ENCODE measurements at regions not wholly inside any gene's neighbourhood (a gene's known extent, or its start where the extent isn't known, plus 50 kb on each side); places are given as distances from the start of the nearest gene placed in this dataset.

- Histone ChIP-seq H3K4me1 (ENCODE audit: control insufficient read depth in 1 of 2, insufficient read depth in 2 of 2, low read length in 2 of 2) (no peaks in the 10 kb centered on the region), H3K4me2 (replicated peaks; ENCODE audit: extremely low read depth, low read length, poor library complexity, severe bottlenecking) (no peak overlapping the region), H4K20me1 (ENCODE audit: insufficient read depth, low read length) (no peaks in the 10 kb centered on the region), H3K36me3 (replicated peaks in 1 of 2; ENCODE audit: control insufficient read depth in 1 of 2, insufficient read depth in 2 of 2, low read length in 2 of 2) (no peaks in the 10 kb centered on the region), H3K27ac (ENCODE audit: low read depth in 1 of 2, low read length in 2 of 2) (no peak overlapping the region), H3K9ac (ENCODE audit: insufficient read depth, low read length, poor library complexity, severe bottlenecking) (no peak overlapping the region), H3K27me3 (ENCODE audit: control insufficient read depth in 2 of 2, insufficient read depth in 2 of 2, low read length in 2 of 2) (no peaks in the 10 kb centered on the region), H2AFZ (ENCODE audit: insufficient read depth, low read depth, low read length, poor library complexity, severe bottlenecking) (no peak overlapping the region), H3K79me2 (ENCODE audit: insufficient read depth, low read length) (no peaks in the 10 kb centered on the region), H3K4me3 (replicated peaks in 1 of 3; ENCODE audit: low read depth in 2 of 3, low read length in 3 of 3) (no peak overlapping the region), H3K9me3 (replicated peaks in 1 of 2; ENCODE audit: control insufficient read depth in 1 of 2, insufficient read depth in 1 of 2, low read length in 2 of 2) (no peaks in the 10 kb centered on the region)
- Mint-ChIP-seq H3K27me3 (ENCODE audit: low read depth in 3 of 3) (peaks cover 2 to 8% (median 7%) of the 10 kb centered on the region in 3 donors), H3K36me3 (no peaks in the 10 kb centered on the region), H3K4me3 (no peak overlapping the region), H3K9me3 (peaks cover 0 to 4% (median under 1%) of the 10 kb centered on the region in 7 donors), H3K27ac (no peak overlapping the region), H3K4me1 (no peaks in the 10 kb centered on the region)
- WGBS (ENCODE audit: insufficient coverage): 45% methylated on average over 1 of the region's 2 CpGs
- intact Hi-C loops (cut with micrococcal nuclease): no loop called here
- DNase-seq: no peak
- TF ChIP-seq, protein P1, sequence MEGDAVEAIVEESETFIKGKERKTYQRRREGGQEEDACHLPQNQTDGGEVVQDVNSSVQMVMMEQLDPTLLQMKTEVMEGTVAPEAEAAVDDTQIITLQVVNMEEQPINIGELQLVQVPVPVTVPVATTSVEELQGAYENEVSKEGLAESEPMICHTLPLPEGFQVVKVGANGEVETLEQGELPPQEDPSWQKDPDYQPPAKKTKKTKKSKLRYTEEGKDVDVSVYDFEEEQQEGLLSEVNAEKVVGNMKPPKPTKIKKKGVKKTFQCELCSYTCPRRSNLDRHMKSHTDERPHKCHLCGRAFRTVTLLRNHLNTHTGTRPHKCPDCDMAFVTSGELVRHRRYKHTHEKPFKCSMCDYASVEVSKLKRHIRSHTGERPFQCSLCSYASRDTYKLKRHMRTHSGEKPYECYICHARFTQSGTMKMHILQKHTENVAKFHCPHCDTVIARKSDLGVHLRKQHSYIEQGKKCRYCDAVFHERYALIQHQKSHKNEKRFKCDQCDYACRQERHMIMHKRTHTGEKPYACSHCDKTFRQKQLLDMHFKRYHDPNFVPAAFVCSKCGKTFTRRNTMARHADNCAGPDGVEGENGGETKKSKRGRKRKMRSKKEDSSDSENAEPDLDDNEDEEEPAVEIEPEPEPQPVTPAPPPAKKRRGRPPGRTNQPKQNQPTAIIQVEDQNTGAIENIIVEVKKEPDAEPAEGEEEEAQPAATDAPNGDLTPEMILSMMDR (IDR thresholded peaks at IDR 0.05): no peak
Measured at GRCh38 chr1:119291611-119292206, 76.9 kb upstream of the HAO2 start.

DNA sequence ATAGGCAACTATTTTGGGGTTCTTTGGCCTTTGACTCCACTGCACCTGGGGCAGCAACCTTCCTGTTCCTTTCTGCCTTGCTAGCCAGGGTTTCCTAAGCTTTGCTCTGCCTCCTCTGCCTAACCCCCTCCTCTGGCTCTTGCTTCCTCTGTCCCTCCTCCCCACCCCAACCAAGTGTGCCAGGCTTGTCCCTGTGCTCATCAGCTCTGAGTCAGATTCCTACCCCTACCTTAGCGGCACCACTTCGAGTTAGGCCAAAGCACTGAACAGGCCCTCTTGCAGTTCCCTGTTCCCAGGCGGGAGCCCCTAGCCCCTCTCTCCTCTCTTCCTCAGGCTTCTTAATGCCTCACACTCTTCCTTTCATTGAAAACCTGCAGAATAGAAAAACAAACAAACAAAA is 74.8 kb upstream of the HAO2 start:
- no peaks in the 10 kb centered on the region for H3K79me2 ChIP-seq (ENCODE audit: insufficient read depth, low read length)
- no peak overlapping the region for H3K9ac ChIP-seq (ENCODE audit: insufficient read depth, low read length, poor library complexity, severe bottlenecking)
- no peaks in the 10 kb centered on the region for H3K27me3 ChIP-seq (ENCODE audit: control insufficient read depth in 2 of 2, insufficient read depth in 2 of 2, low read length in 2 of 2)
- H4K20me1 ChIP-seq (ENCODE audit: insufficient read depth, low read length): no peaks in the 10 kb centered on the region
- peaks cover 5 to 9% (median 8%) of the 10 kb centered on the region in 3 donors for H3K27me3 Mint-ChIP-seq (ENCODE audit: low read depth in 3 of 3)
- no peak overlapping the region for H3K4me3 ChIP-seq (replicated peaks in 1 of 3; ENCODE audit: low read depth in 2 of 3, low read length in 3 of 3)
- WGBS (ENCODE audit: insufficient coverage): 79% methylated on average over 2 of the region's 3 CpGs
- no peaks in the 10 kb centered on the region for H3K36me3 Mint-ChIP-seq
- H3K4me2 ChIP-seq (replicated peaks; ENCODE audit: extremely low read depth, low read length, poor library complexity, severe bottlenecking): no peak overlapping the region
- intact Hi-C loops (cut with micrococcal nuclease): no loop called here
- no peak for DNase-seq
- H3K4me1 Mint-ChIP-seq: no peaks in the 10 kb centered on the region
- H3K36me3 ChIP-seq (replicated peaks in 1 of 2; ENCODE audit: control insufficient read depth in 1 of 2, insufficient read depth in 2 of 2, low read length in 2 of 2): no peaks in the 10 kb centered on the region
- peaks cover 0 to 4% (median 2%) of the 10 kb centered on the region in 7 donors for H3K9me3 Mint-ChIP-seq
- H3K27ac Mint-ChIP-seq: no peak overlapping the region
- H3K4me3 Mint-ChIP-seq: no peak overlapping the region
- H3K4me1 ChIP-seq (ENCODE audit: control insufficient read depth in 1 of 2, insufficient read depth in 2 of 2, low read length in 2 of 2): no peaks in the 10 kb centered on the region
- TF ChIP-seq, protein P1 (IDR thresholded peaks at IDR 0.05): no peak
- no peak overlapping the region for H2AFZ ChIP-seq (ENCODE audit: insufficient read depth, low read depth, low read length, poor library complexity, severe bottlenecking)
- no peak overlapping the region for H3K27ac ChIP-seq (ENCODE audit: low read depth in 1 of 2, low read length in 2 of 2)
- no peaks in the 10 kb centered on the region for H3K9me3 ChIP-seq (replicated peaks in 1 of 2; ENCODE audit: control insufficient read depth in 1 of 2, insufficient read depth in 1 of 2, low read length in 2 of 2)

All from CD14-positive monocyte (primary cell).